ENCODE measurements at regions not wholly inside any gene's neighbourhood (a gene's known extent, or its start where the extent isn't known, plus 50 kb on each side); places are given as distances from the start of the nearest gene placed in this dataset.

DNA sequence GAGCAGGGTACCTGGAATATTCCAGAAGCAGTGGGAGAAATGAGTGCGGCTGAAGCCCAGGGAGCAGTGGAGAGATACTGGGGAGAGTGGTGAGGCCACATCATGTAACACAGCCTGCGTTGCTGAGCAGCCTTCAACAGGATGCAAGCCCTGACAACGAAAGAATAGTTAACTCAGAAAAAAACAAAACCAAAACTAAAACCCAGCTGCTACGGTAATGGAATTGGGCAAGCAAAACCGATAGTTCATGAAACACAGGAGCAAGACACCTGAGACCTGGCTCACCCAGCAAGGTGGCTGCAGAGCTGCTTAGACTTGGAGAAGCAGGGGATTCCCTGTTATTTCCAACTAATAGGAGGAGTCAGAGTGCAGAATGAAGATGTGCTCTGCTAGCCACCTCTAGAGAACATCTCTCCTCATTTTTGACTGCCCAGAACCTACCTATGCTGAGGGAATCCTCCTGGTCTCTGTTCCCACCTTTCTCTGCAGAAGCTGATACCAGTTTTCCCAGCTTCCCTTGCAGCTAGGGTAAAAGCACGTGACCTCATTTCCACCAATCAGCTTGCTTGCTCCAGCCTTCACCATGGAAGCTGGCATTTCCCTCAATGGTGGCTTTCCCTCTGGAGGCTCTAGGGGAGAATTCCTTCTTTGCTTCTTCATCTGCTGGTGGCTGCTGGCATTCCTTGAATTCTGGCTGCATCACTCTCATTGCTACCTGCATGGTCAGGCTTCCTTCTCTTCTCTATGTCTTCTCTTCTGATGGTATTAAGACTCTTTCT lies 59.4 kb upstream of the XYLT1 start:
- no peak for DNase-seq

DNA sequence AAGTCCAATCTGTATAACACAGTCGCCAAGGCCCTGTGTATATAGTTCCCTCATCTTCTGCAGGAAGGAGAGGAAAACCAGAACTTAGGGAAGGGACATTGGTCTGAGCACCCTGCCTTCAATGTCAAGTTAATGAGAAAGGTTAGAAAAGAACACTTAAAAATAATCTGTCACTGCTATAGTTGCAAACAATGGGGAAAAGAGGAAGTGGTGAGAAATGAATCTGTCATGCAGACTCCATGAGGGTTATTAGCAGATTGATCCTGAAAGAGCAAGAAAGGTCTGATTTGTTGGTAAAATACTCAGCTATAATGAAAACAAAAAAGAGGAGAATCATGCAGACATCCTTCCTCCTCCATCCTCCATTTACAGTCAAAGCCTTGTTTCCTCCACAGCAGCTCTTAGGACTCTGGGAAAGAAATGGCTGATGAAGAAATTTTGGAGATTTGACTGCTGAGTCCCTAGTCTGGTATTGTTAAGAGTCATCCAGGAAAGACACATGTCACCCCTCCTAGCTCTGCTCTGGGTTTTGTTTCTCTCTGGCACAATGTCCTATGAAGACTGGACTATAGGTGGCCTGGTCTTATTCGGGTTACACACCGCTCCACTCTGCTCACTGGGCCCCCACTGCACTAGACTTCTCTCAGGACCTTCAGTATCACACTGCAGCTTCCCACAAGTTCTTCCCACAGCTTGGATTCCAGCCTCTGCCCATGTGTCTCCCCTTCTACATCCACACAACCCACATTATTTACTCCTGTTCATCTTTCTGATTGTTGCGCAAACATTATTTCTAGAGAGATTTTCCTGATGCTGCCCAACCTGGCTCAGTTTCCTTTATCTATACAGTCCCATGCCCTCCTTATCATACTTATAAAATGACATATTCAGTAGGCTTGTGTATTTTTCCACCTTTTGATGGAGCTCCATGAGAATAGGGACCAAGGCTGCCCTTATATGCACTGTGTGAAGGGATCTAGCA lies 56.5 kb upstream of the XYLT1 start:
- no peak for DNase-seq

DNA sequence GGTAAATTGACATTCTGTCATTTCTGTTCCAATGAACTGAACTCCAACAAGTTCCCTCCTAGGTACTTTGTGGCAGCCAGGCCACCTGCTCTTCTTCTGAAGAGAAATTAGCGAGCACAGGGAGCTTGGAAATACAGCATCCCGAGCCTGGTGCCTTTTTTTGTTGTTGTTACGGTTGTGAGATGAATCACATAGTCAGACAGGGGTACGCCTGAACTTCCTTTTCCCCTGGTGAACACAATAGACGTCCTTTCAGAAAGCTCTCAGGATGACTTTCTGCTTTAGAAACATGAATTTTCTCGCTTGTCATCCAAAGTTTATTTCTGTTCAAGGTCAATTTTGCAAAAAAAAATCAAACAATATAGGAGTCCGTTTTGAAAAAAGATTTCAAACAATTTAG lies 53.9 kb upstream of the XYLT1 start:
- DNase-seq: no peak

DNA sequence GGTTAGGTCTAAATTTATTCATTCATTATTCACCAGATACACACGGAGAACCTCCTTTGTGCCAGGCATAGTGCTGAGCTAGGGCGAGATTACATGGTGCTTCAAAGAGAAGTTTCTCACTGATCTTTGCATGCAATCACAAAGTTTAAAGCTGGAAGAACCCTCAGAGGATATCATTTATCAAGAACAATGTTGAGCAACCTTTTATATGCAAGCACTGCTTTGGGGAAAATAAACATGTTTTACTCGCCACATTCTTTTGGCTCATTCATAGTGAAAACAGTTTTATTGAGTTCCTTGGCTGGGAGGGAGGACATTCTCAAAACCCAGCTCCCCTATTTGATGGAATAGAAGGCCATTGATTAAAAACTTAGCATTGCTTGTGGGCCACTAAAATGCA lies 49.8 kb upstream of the XYLT1 start:
- DNase-seq: no peak

All from CD4-positive, alpha-beta T cell treated with Interleukin-15 for 1 hour (primary cell).